K562 (cell line): ENCODE measurements at regions not wholly inside any gene's neighbourhood (a gene's known extent, or its start where the extent isn't known, plus 50 kb on each side); places are given as distances from the start of the nearest gene placed in this dataset.

ENCODE experiments used
- ATAC-seq: fragments of 200-7000 bp; cut with Tn5 transposase; 3 replicates; pipeline ENCODE4 v1.9.1; 2020; ENCODE audit warnings: moderate library complexity
- BruUV-seq: library from RNA; stranded (reverse); fragments of 400-500 nt; replicated peaks from 2 replicates; lab custom pipeline; 2021; lab: Mats Ljungman, UMichigan
- CTCF ChIA-PET: fragments of 300-600 bp; formaldehyde crosslinking; extraction: SDS; loops from one replicate; lab custom pipeline; 2021; ENCODE audit warnings: low intra/inter-chr PET ratio; lab: Yijun Ruan, JAX
- POLR2A ChIA-PET: fragments of 300-600, 350-650 bp; sonication (Branson Sonifier 250); formaldehyde crosslinking; extraction: SDS; loops from one replicate; lab custom pipeline; 2021; ENCODE audit warnings: antibody characterized with exemption, inconsistent platforms; lab: Yijun Ruan, JAX
- DNase-seq, 4 experiments: peaks; one replicate each; pipeline versions ENCODE4 v3.0.0 to v3.0.0-alpha.2; 2011 to 2018; ENCODE audit warnings: low spot score in 3 of 4, mixed read lengths in 3 of 4; ENCODE audit errors: extremely low read depth in 1 of 4
- FAIRE-seq: peaks from 2 replicates; lab custom pipeline; 2011; peaks lifted over from hg19 to GRCh38; lab: Jason Lieb, UNC
- H2AFZ ChIP-seq: 2 replicates; pipeline ENCODE4 v1.6.0; 2011; ENCODE audit warnings: low read depth, low read length, control low read depth, inconsistent platforms
- H3K27ac ChIP-seq: fragments of 200-600 bp; 3 replicates; pipeline ENCODE4 v1.8.0; 2011; ENCODE audit warnings: low read depth, mild to moderate bottlenecking, control low read depth, inconsistent platforms, low read length, moderate library complexity, mixed read lengths; ENCODE audit errors: extremely low read depth
- H3K27me3 ChIP-seq, 2 experiments: fragments of 300-600 bp in 1 of 2; 2 replicates in 1 of 2; 3 replicates in 1 of 2; pipeline versions ENCODE4 v1.6.0 to v1.8.0; 2011; ENCODE audit warnings: inconsistent platforms in 2 of 2, low read length in 2 of 2, mild to moderate bottlenecking in 1 of 2, mixed read lengths in 1 of 2, moderate library complexity in 1 of 2; ENCODE audit not compliant: control insufficient read depth in 2 of 2, insufficient read depth in 2 of 2
- H3K36me3 ChIP-seq: fragments of 300-600 bp; 3 replicates; pipeline ENCODE4 v1.8.0; 2011; ENCODE audit warnings: mild to moderate bottlenecking, low read length, inconsistent platforms; ENCODE audit not compliant: control insufficient read depth, insufficient read depth
- H3K4me1 ChIP-seq, 2 experiments: fragments of 200-600 bp in 1 of 2; replicated peaks in 1 of 2; 2 replicates in 1 of 2; 3 replicates in 1 of 2; pipeline versions ENCODE4 v1.5.1 to v1.8.0; 2011; ENCODE audit warnings: inconsistent platforms in 2 of 2, low read length in 2 of 2, mild to moderate bottlenecking in 1 of 2, mixed read lengths in 1 of 2, moderate library complexity in 1 of 2; ENCODE audit not compliant: control insufficient read depth in 2 of 2, insufficient read depth in 2 of 2
- H3K4me2 ChIP-seq: 2 replicates; pipeline ENCODE4 v1.6.1; 2011; ENCODE audit warnings: low read length, control low read depth, inconsistent platforms, mixed read lengths; ENCODE audit not compliant: insufficient read depth
- H3K4me3 ChIP-seq: fragments of 200-600 bp; sonication (generic), shearing (Covaris generic); 2 replicates; pipeline ENCODE4 v1.5.1; 2016; ENCODE audit warnings: control low read depth, inconsistent platforms
- H3K79me2 ChIP-seq: fragments of 200-600 bp; 3 replicates; pipeline ENCODE4 v1.8.0; 2011; ENCODE audit warnings: low read length, inconsistent platforms; ENCODE audit not compliant: control insufficient read depth, insufficient read depth
- H3K9ac ChIP-seq, 2 experiments: 2 replicates each; pipeline versions ENCODE4 v1.6.0 to v1.6.1; 2011; ENCODE audit warnings: low read depth in 2 of 2, low read length in 2 of 2, control low read depth in 1 of 2, inconsistent platforms in 1 of 2, mild to moderate bottlenecking in 1 of 2, mixed read lengths in 1 of 2; ENCODE audit not compliant: insufficient read depth in 1 of 2
- H3K9me1 ChIP-seq: one replicate; pipeline ENCODE4 v1.6.0; 2011; ENCODE audit warnings: inconsistent platforms, mild to moderate bottlenecking, low read length, moderate library complexity; ENCODE audit not compliant: control insufficient read depth, insufficient read depth
- H3K9me3 ChIP-seq: replicated peaks from 2 replicates; pipeline ENCODE4 v1.5.1; 2011; ENCODE audit warnings: low read depth, low read length, inconsistent platforms; ENCODE audit not compliant: control insufficient read depth, insufficient read depth
- H4K20me1 ChIP-seq: replicated peaks from 2 replicates; pipeline ENCODE4 v1.6.1; 2011; ENCODE audit warnings: low read length, inconsistent platforms, mixed read lengths; ENCODE audit not compliant: control insufficient read depth, insufficient read depth
- BHLHE40 ChIP-seq: IDR thresholded peaks from 2 replicates; pipeline ENCODE4 v1.6.1; 2011; ENCODE audit warnings: low read length, improper control_type of control experiment
- COPS2 ChIP-seq: fragments of 450-650 bp; conservative IDR thresholded peaks from 2 replicates; pipeline ENCODE4 v1.6.1; 2016; ENCODE audit warnings: mild to moderate bottlenecking, moderate library complexity
- CREB1 ChIP-seq, 2 experiments: sonication (generic) in 1 of 2; formaldehyde crosslinking in 1 of 2; IDR thresholded peaks; 2 replicates each; pipeline versions ENCODE4 v1.6.1 to v1.8.0; 2012 to 2022; ENCODE audit warnings: inconsistent platforms in 1 of 2, mild to moderate bottlenecking in 1 of 2, missing genetic modification reagents in 1 of 2, moderate library complexity in 1 of 2
- FOXJ2 ChIP-seq: fragments of 200-800 bp; sonication (Bioruptor generic); IDR thresholded peaks from 2 replicates; pipeline ENCODE4 v1.6.1; 2016; ENCODE audit warnings: missing genetic modification characterization, missing compliant biosample characterization
- GATAD2B ChIP-seq: fragments of 450-650 bp; IDR thresholded peaks from 2 replicates; pipeline ENCODE4 v1.6.1; 2017; ENCODE audit warnings: mild to moderate bottlenecking, borderline replicate concordance
- KDM4B ChIP-seq, 2 experiments: fragments of 450-650 bp in 1 of 2; sonication (generic) in 1 of 2; IDR thresholded peaks; 2 replicates each; pipeline ENCODE4 v1.6.1; 2016 to 2017; ENCODE audit warnings: borderline replicate concordance in 2 of 2, antibody characterized with exemption in 1 of 2, low read depth in 1 of 2, mild to moderate bottlenecking in 1 of 2
- KHSRP ChIP-seq: fragments of 450-650 bp; IDR thresholded peaks from 2 replicates; pipeline ENCODE4 v1.6.1; 2017
- KLF6 ChIP-seq: fragments of 250-450 bp; sonication (Bioruptor Pico); IDR thresholded peaks from 2 replicates; pipeline ENCODE4 v1.4.0; 2020; ENCODE audit warnings: mild to moderate bottlenecking, moderate library complexity, borderline replicate concordance
- MXI1 ChIP-seq: IDR thresholded peaks from 2 replicates; pipeline ENCODE4 v1.6.1; 2011; ENCODE audit warnings: low read depth, mild to moderate bottlenecking, improper control_type of control experiment, low read length
- NR4A1 ChIP-seq, 2 experiments: fragments of 250-450 bp in 1 of 2; fragments of 450-650 bp in 1 of 2; sonication (Bioruptor Pico) in 1 of 2; IDR thresholded peaks; 2 replicates each; pipeline versions ENCODE4 v1.4.0 to v1.6.1; 2016 to 2020; ENCODE audit warnings: mild to moderate bottlenecking in 2 of 2, missing compliant biosample characterization in 1 of 2, missing genetic modification characterization in 1 of 2, moderate library complexity in 1 of 2
- PHF8 ChIP-seq: fragments of 200-600 bp; sonication (generic); IDR thresholded peaks from 2 replicates; pipeline ENCODE4 v1.6.1; 2012; ENCODE audit warnings: mixed run types, mild to moderate bottlenecking, inconsistent platforms, low read length, moderate library complexity, borderline replicate concordance
- ZBTB17 ChIP-seq: fragments of 450-650 bp; formaldehyde crosslinking; IDR thresholded peaks from 2 replicates; pipeline ENCODE4 v1.4.0; 2020; ENCODE audit warnings: mild to moderate bottlenecking
- ZFP36 ChIP-seq: fragments of 150-350 bp; IDR thresholded peaks from 2 replicates; pipeline ENCODE4 v1.6.1; 2018; ENCODE audit warnings: low read length, low read depth; ENCODE audit not compliant: partially characterized antibody
- ZNF445 ChIP-seq: fragments of 250-450 bp; sonication (Bioruptor Pico); IDR thresholded peaks from 2 replicates; pipeline ENCODE4 v1.4.0; 2020; ENCODE audit warnings: low read depth, mild to moderate bottlenecking, moderate library complexity
- WGBS: fragments of 100-300 bp; shearing (Covaris generic); methylation state at CpG from one replicate; pipeline ENCODE4 v1.1.6; 2016; ENCODE audit warnings: low coverage, mixed read lengths; ENCODE audit not compliant: insufficient coverage; ENCODE audit errors: missing lambda C conversion rate; 5-methylcytosine and 5-hydroxymethylcytosine counted together
- in situ Hi-C: fragments of 300-500 bp; cut with MboI; formaldehyde crosslinking; loops from 4 replicates; pipeline ENCODE4 v1.15.0; 2018; ENCODE audit warnings: inconsistent platforms, mixed read lengths
- intact Hi-C: fragments of 100-400 bp; cut with micrococcal nuclease; formaldehyde crosslinking; loops from 2 replicates; pipeline ENCODE4 v1.14.2; 2022
- TF ChIP-seq, protein P1 (sequence below): fragments of 450-650 bp; IDR thresholded peaks from 2 replicates; pipeline ENCODE4 v1.6.1; 2016; ENCODE audit warnings: low read depth, mild to moderate bottlenecking, moderate library complexity

DNA sequence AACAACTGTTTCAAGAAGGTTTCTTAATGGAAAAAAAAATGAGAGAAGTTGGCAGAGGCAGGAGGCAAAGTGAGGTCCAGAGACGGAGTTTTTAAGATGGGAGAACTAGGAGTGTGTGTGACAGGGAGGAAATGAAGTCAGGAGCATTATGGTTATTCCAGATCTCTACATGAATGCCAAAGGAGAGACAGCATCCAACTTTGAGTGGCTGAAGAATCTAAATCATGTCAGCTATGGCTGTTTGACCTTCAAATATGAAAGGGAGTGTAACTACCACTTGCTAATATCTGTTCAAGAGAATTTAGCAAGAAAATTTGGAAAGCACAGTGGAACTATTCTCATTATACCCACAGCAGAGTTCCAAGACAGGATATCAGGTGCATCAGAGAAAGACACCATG lies 81.2 kb upstream of the CCBE1 start:
- no peak for TF ChIP-seq KHSRP
- TF ChIP-seq ZBTB17 (CRISPR knock-in tag): no peak
- no peak for TF ChIP-seq BHLHE40
- no peak for TF ChIP-seq COPS2
- TF ChIP-seq KLF6: no peak
- no peak for TF ChIP-seq ZFP36
- TF ChIP-seq KDM4B (IDR thresholded peaks at IDR 0.05; ENCODE audit: borderline replicate concordance in 2 of 2, low read depth in 1 of 2): no peak
- TF ChIP-seq, protein P1, sequence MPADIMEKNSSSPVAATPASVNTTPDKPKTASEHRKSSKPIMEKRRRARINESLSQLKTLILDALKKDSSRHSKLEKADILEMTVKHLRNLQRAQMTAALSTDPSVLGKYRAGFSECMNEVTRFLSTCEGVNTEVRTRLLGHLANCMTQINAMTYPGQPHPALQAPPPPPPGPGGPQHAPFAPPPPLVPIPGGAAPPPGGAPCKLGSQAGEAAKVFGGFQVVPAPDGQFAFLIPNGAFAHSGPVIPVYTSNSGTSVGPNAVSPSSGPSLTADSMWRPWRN: no peak
- TF ChIP-seq MXI1: no peak
- TF ChIP-seq NR4A1 (CRISPR knock-in tag; IDR thresholded peaks at IDR 0.05): no peak
- TF ChIP-seq NR4A1 (tag; IDR thresholded peaks at IDR 0.05): no peak
- no peak for TF ChIP-seq FOXJ2 (tag)
- TF ChIP-seq PHF8: no peak
- TF ChIP-seq GATAD2B: no peak
- TF ChIP-seq CREB1 (IDR thresholded peaks at IDR 0.05): no peak
- TF ChIP-seq CREB1 (CRISPR knock-in tag; IDR thresholded peaks at IDR 0.05): no peak
- no peak for TF ChIP-seq ZNF445
- WGBS: 0% methylated on average over 1 of the region's 1 CpG
- no peaks in the 10 kb centered on the region for H3K27me3 ChIP-seq
- H4K20me1 ChIP-seq: no peaks in the 10 kb centered on the region
- POLR2A ChIA-PET: interaction anchor here (0.6 kb wide), 1 partner anchor 71 kb away, joined by 3 read pairs; no protein-coding TSS in a partner anchor
- no peak overlapping the region for H2AFZ ChIP-seq
- H3K9ac ChIP-seq: no peak overlapping the region
- no peak overlapping the region for H3K4me2 ChIP-seq
- H3K27ac ChIP-seq: no peak overlapping the region
- in situ Hi-C loops (no loop called here), intact Hi-C loops (no loop called here)
- H3K4me1 ChIP-seq: no peaks in the 10 kb centered on the region
- CTCF ChIA-PET: no interaction called here
- ATAC-seq (no peak), DNase-seq (no peak), FAIRE-seq (no peak)
- no peaks in the 10 kb centered on the region for H3K79me2 ChIP-seq
- H3K9me3 ChIP-seq: no peaks in the 10 kb centered on the region
- BruUV-seq: no TSS peak
- no peaks in the 10 kb centered on the region for H3K9me1 ChIP-seq
- no peak overlapping the region for H3K4me3 ChIP-seq
- H3K36me3 ChIP-seq: no peaks in the 10 kb centered on the region
